Stimulated activated CD4-positive, alpha-beta T cell treated with anti-CD3 and anti-CD28 coated beads, Interleukin-15, amount 100 ng/mL, for 48 hours (primary cell): ENCODE measurements at regions not wholly inside any gene's neighbourhood (a gene's known extent, or its start where the extent isn't known, plus 50 kb on each side); places are given as distances from the start of the nearest gene placed in this dataset.
"Not testable (repeated sequence)": the region's sequence is repeated elsewhere in the genome, so short reads cannot be mapped to it uniquely, and the experiment has no call there.

ENCODE experiments used
- DNase-seq, 2 donors: peaks; one replicate each; pipeline ENCODE4 v3.0.0-alpha.2; 2020; ENCODE audit warnings: low read depth in 2 of 2

GRCh38 chr14:89493406-89493805, 76.4 kb upstream of the FOXN3 start:
- no peak for DNase-seq

GRCh38 chr14:89491711-89492381, 74.8 kb upstream of the FOXN3 start:
- no peak for DNase-seq

- no peak for DNase-seq
Measured at GRCh38 chr14:89490466-89490865, 73.4 kb upstream of the FOXN3 start.

GRCh38 chr14:89489761-89490437, 72.9 kb upstream of the FOXN3 start:
- no peak for DNase-seq

- no peak for DNase-seq
Measured at GRCh38 chr14:89486961-89487360, 69.9 kb upstream of the FOXN3 start.

- DNase-seq: no peak
Measured at GRCh38 chr14:89486505-89486904, 69.5 kb upstream of the FOXN3 start.

GRCh38 chr14:89485264-89485663, 68.2 kb upstream of the FOXN3 start:
- no peak for DNase-seq

- no peak for DNase-seq
Measured at GRCh38 chr14:89484051-89484844, 67.2 kb upstream of the FOXN3 start.

- no peak for DNase-seq
Measured at GRCh38 chr14:89481196-89481595, 64.2 kb upstream of the FOXN3 start.

- no peak for DNase-seq
Measured at GRCh38 chr14:89480278-89480677, 63.2 kb upstream of the FOXN3 start.

- no peak for DNase-seq
Measured at GRCh38 chr14:89479802-89480201, 62.8 kb upstream of the FOXN3 start.

- no peak for DNase-seq
Measured at GRCh38 chr14:89477391-89477790, 60.4 kb upstream of the FOXN3 start.

- DNase-seq: no peak
Measured at GRCh38 chr14:89476354-89476896, 59.4 kb upstream of the FOXN3 start.

GRCh38 chr14:89474464-89474863, 57.4 kb upstream of the FOXN3 start:
- DNase-seq: no peak

GRCh38 chr14:89473989-89474388, 57.0 kb upstream of the FOXN3 start:
- DNase-seq: no peak

- DNase-seq: no peak
Measured at GRCh38 chr14:89473569-89473968, 56.5 kb upstream of the FOXN3 start.

GRCh38 chr14:89470401-89470800, 53.4 kb upstream of the FOXN3 start:
- DNase-seq: no peak

- no peak for DNase-seq
Measured at GRCh38 chr14:89469210-89470198, 52.5 kb upstream of the FOXN3 start.

GRCh38 chr14:89468566-89468965, 51.5 kb upstream of the FOXN3 start:
- DNase-seq: no peak

- not testable (repeated sequence) for DNase-seq
Measured at GRCh38 chr14:89468030-89468429, 51.0 kb upstream of the FOXN3 start.

- no peak for DNase-seq
Measured at GRCh38 chr14:89466944-89467343, 49.9 kb upstream of the FOXN3 start.
